SW 1271 (cell line): ENCODE measurements at regions not wholly inside any gene's neighbourhood (a gene's known extent, or its start where the extent isn't known, plus 50 kb on each side); places are given as distances from the start of the nearest gene placed in this dataset.
"Not testable (repeated sequence)": the region's sequence is repeated elsewhere in the genome, so short reads cannot be mapped to it uniquely, and the experiment has no call there.

Experiments
- DNase-seq, 2 experiments: peaks; one replicate each; lab custom pipeline; 2025; lab: John Stamatoyannopoulos, UW

DNA sequence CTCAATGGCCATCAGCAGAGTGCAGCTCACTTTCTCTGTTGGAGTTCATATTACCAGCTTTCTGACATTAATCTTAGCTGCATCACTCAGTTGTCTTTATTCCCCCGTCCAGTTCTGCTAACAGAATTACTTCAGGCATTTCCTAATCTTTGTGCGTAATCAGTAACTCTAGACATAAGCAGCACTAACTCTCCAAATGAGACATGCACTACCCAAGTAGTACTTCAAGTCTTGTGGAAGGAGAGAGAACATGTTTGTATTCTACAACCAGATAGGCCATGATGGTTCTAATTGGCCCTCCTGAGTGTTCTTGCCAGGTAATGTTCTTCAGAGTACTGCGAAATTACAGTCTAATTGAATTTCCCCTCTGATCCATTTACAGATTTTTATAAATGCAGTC, 448.5 kb upstream of the RPS6KA3 start:
- DNase-seq: no peak

GRCh38 chrX:20712811-20713210, 446.1 kb upstream of the RPS6KA3 start:
- DNase-seq: no peak

GRCh38 chrX:20711366-20711765, 444.7 kb upstream of the RPS6KA3 start:
- DNase-seq: no peak

DNA sequence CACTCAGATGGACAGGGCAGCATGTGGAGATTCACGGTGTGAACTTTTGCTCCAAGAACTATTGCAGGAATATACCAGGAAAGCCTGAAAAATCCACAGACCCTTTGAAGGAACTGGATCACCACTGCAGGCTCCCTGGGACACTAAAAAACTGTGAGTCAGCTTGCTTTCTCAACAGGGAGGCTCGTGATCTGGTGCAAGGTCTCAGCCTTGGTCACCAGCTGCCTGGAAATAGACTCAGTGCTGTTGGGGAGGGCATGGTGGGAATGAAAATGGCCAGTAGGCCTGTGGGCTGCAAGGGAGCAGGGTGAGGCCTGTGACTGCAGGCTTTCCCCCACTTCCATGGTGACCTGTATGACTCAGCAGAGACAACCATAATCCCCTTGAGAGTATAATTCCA, 426.4 kb upstream of the RPS6KA3 start:
- DNase-seq: no peak

GRCh38 chrX:20686256-20686655, 419.5 kb upstream of the RPS6KA3 start:
- DNase-seq: no peak

GRCh38 chrX:20685652-20686051, 418.9 kb upstream of the RPS6KA3 start:
- DNase-seq: no peak

- no peak for DNase-seq
Measured at GRCh38 chrX:20681683-20682082, 415.0 kb upstream of the RPS6KA3 start.

- no peak for DNase-seq
Measured at GRCh38 chrX:20680998-20681397, 414.3 kb upstream of the RPS6KA3 start.

GRCh38 chrX:20672476-20672875, 405.8 kb upstream of the RPS6KA3 start:
- no peak for DNase-seq

DNA sequence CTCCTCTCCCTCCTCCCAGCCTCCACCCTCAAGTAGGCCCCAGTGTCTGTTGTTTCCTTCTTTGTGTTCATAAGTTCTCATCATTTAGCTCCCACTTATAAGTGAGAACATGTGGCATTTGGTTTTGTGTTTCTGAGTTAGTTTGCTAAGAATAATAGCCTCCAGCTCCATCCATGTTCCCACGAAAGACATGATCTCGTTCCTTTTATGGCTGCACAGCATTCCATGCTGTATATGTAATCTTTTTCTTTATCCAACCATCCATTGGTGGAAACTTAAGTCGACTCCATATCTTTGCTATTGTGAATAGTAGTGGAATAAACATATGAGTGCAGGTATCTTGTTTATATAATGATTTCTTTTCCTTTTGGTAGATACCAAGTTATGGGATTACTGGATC, 405.0 kb upstream of the RPS6KA3 start:
- not testable (repeated sequence) for DNase-seq

- no peak for DNase-seq
Measured at GRCh38 chrX:20670611-20671010, 403.9 kb upstream of the RPS6KA3 start.

- no peak for DNase-seq
Measured at GRCh38 chrX:20668550-20668949, 401.8 kb upstream of the RPS6KA3 start.

- no peak for DNase-seq
Measured at GRCh38 chrX:20666331-20666730, 399.6 kb upstream of the RPS6KA3 start.

- no peak for DNase-seq
Measured at GRCh38 chrX:20665481-20665880, 398.8 kb upstream of the RPS6KA3 start.

DNA sequence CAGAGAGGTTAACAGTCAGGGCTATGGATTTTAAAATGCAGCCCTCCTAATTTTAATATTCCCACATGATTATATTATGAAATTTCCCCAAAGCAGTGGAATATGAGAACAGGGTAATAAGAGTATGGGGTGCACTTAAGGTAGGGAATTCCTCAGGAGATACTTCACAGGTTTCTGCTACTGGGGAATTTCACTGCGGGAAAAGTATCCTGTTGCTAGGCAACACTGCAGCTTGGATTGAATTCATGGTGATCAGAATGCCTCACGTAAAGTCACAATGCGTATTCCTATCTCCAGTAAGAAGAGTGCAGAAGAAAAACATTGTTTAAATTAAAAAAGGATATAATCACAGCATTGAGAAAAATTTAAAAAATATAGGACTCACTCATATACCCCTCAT, 398.1 kb upstream of the RPS6KA3 start:
- DNase-seq: no peak

DNA sequence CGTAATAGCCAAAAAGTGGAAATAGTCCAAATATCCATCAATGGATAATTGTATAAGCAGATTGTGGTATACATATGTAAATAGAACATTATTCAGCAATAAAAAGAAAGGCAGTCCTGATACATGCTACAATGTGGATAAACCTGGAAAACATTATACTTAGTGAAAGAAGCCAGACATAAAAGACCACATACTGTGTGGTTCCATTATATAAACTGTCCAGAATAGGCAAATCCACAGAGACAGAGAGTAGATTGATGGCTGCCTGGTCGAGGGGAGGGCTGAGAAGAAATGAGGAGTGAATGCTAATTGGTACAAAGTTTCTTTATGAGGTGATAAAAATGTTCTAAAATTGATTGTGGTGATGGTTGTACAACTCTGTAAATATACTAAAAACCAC, 397.4 kb upstream of the RPS6KA3 start:
- DNase-seq: no peak

GRCh38 chrX:20663336-20663735, 396.6 kb upstream of the RPS6KA3 start:
- no peak for DNase-seq

- DNase-seq: no peak
Measured at GRCh38 chrX:20656721-20657120, 390.0 kb upstream of the RPS6KA3 start.

- DNase-seq: no peak
Measured at GRCh38 chrX:20654596-20655106, 387.9 kb upstream of the RPS6KA3 start.

DNA sequence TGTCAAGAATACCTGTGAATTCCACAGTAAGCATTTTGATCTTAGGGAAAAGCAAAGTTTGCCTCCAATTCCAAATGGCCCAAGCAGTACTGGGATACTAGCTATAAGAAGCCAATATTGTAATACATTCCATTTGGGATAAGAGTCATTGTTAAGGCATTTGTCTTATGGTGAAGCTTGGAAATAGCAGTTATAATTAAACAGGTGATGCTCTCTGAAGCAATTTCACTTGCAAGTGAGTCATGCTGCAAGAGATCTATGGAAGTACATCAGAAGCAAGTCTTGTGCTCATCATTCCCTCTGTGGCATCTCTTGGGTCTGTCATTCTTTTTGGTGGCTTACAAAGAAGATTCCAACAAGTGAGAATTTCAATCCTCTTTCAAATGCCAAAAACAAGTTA, 386.4 kb upstream of the RPS6KA3 start:
- DNase-seq: no peak

DNA sequence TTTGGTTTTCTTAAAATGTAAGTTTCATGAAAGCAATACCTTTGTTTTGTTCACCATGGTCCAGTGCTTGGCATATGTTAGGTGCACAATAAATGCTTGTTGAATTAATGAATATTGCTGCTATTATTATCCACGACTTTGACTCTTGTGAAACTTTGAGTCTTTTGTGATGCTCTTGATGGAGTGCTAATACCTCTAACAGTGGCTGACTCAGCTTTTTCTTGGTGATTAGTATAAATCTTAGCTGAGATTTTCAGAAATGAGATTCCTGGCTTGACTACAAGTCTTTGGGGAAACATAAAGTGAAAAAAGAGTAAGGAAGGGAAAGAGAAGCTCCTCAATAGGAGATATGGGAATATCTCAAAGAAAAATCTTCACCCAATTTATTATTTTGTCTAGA, 375.2 kb upstream of the RPS6KA3 start:
- DNase-seq: no peak

DNA sequence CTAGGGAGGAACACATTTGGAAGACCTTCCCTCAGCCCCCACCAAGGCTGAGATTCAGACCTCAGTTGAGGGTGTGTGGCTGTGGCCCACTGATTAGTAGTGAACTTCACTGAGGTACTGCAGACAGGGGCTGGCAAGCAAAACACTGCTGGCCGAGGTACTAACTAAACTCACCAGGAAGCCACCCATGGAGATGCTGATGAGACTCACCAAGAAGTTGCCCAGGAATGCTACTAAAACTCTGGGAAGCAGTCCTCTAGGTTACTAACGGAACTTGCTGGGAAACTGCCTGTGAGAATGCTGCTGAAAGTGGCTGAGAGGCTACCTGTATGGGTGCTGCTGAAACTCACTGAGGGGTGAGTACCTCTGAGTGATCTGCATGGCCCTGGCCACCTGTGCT, 372.4 kb upstream of the RPS6KA3 start:
- DNase-seq: no peak

GRCh38 chrX:20637351-20637750, 370.6 kb upstream of the RPS6KA3 start:
- no peak for DNase-seq

DNA sequence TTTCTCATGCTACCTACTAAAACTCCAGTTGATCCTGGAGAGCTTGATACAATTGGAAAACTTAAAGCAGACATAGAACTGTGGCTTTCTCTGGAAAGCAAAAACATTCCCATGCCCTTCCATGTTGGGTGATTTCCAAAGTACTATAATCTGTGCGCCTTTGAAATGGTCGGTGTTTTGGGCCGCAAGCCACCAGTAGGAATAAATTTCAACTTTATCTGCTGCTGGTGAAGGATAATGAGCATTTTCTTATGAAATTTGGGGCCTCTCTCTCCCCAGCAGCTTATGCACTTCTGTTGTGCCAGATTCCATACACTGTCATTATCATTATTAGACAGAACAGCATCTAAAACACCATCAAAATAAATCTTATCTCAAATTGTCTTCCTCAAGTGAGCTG, 366.7 kb upstream of the RPS6KA3 start:
- DNase-seq: no peak

- peak in 1 of 2 experiments; percentile 1 for DNase-seq
Measured at GRCh38 chrX:20623448-20623847, 356.7 kb upstream of the RPS6KA3 start.
